K562 (cell line): ENCODE measurements at regions not wholly inside any gene's neighbourhood (a gene's known extent, or its start where the extent isn't known, plus 50 kb on each side); places are given as distances from the start of the nearest gene placed in this dataset.

Experiments used
- ADNP ChIP-seq: fragments of 200-800 bp; sonication (Bioruptor generic); IDR thresholded peaks from 2 replicates; pipeline ENCODE4 v1.6.1; 2016; ENCODE audit warnings: missing genetic modification characterization, missing compliant biosample characterization
- ATF1 ChIP-seq, 2 experiments: fragments of 450-650 bp in 1 of 2; IDR thresholded peaks; 2 replicates each; pipeline ENCODE4 v1.6.1; 2016; ENCODE audit warnings: missing compliant biosample characterization in 1 of 2, missing genetic modification characterization in 1 of 2
- E4F1 ChIP-seq: fragments of 250-450 bp; sonication (Bioruptor Pico); IDR thresholded peaks from 2 replicates; pipeline ENCODE4 v1.5.0; 2021; ENCODE audit warnings: mild to moderate bottlenecking, borderline replicate concordance
- ETS2 ChIP-seq: IDR thresholded peaks from 2 replicates; pipeline ENCODE4 v1.6.1; 2016; ENCODE audit warnings: borderline replicate concordance, missing genetic modification characterization, mild to moderate bottlenecking, moderate library complexity, missing compliant biosample characterization; ENCODE audit not compliant: poor library complexity, severe bottlenecking
- FIP1L1 ChIP-seq: fragments of 200-400 bp; formaldehyde crosslinking; IDR thresholded peaks from 2 replicates; pipeline ENCODE4 v1.6.1; 2018; ENCODE audit warnings: mild to moderate bottlenecking, low read depth, low read length; ENCODE audit not compliant: poor library complexity, severe bottlenecking
- HOXB6 ChIP-seq: fragments of 250-450 bp; sonication (Bioruptor Pico); IDR thresholded peaks from 2 replicates; pipeline ENCODE4 v1.5.1; 2022; ENCODE audit warnings: mild to moderate bottlenecking, borderline replicate concordance
- ILK ChIP-seq: fragments of 450-650 bp; IDR thresholded peaks from 2 replicates; pipeline ENCODE4 v1.6.1; 2016; ENCODE audit warnings: missing genetic modification characterization, low read depth, mild to moderate bottlenecking, missing compliant biosample characterization, moderate library complexity, borderline replicate concordance
- IRF1 ChIP-seq: sonication (generic); formaldehyde crosslinking; IDR thresholded peaks from 2 replicates; pipeline ENCODE4 v1.8.0; 2022; ENCODE audit warnings: missing genetic modification reagents, mild to moderate bottlenecking, borderline replicate concordance
- MEF2D ChIP-seq: conservative IDR thresholded peaks from 2 replicates; pipeline ENCODE4 v1.6.1; 2016; ENCODE audit warnings: low read depth, missing genetic modification characterization, missing compliant biosample characterization
- MLX ChIP-seq, 2 experiments: fragments of 450-650 bp in 1 of 2; sonication (generic) in 1 of 2; formaldehyde crosslinking; conservative IDR thresholded peaks; 2 replicates each; pipeline versions ENCODE4 v1.4.0 to v1.8.1; 2020 to 2022; ENCODE audit warnings: mild to moderate bottlenecking in 1 of 2, missing genetic modification reagents in 1 of 2
- NCOA4 ChIP-seq: fragments of 450-650 bp; IDR thresholded peaks from 2 replicates; pipeline ENCODE4 v1.6.1; 2018; ENCODE audit warnings: mild to moderate bottlenecking; ENCODE audit not compliant: partially characterized antibody
- NFIX ChIP-seq: fragments of 250-450 bp; sonication (Bioruptor Pico); IDR thresholded peaks from 2 replicates; pipeline ENCODE4 v1.4.0; 2020; ENCODE audit warnings: low read depth, mild to moderate bottlenecking, moderate library complexity
- POLR3A ChIP-seq: IDR thresholded peaks from 2 replicates; pipeline ENCODE4 v1.6.1; 2011; ENCODE audit warnings: borderline replicate concordance, mild to moderate bottlenecking, moderate library complexity; ENCODE audit not compliant: insufficient read length, insufficient read depth; ENCODE audit errors: extremely low read depth
- SMAD1 ChIP-seq: fragments of 150-350 bp; IDR thresholded peaks from 2 replicates; pipeline ENCODE4 v1.6.1; 2014; ENCODE audit warnings: low read length, low read depth; ENCODE audit not compliant: partially characterized antibody
- SMC3 ChIP-seq: conservative IDR thresholded peaks from 2 replicates; pipeline ENCODE4 v1.6.1; 2011; ENCODE audit warnings: low read depth, low read length, improper control_type of control experiment; ENCODE audit not compliant: insufficient read depth
- SPI1 ChIP-seq: IDR thresholded peaks from 2 replicates; pipeline ENCODE4 v1.6.1; 2011; ENCODE audit warnings: low read depth, low read length, control low read depth, borderline replicate concordance
- TFE3 ChIP-seq: fragments of 450-650 bp; formaldehyde crosslinking; IDR thresholded peaks from 2 replicates; pipeline ENCODE4 v1.4.0; 2020; ENCODE audit warnings: mild to moderate bottlenecking, mixed read lengths
- TRIM28 ChIP-seq: fragments of 450-650 bp; IDR thresholded peaks from 2 replicates; pipeline ENCODE4 v1.6.1; 2017
- ZNF175 ChIP-seq: fragments of 200-800 bp; sonication (Bioruptor generic); IDR thresholded peaks from 2 replicates; pipeline ENCODE4 v1.6.1; 2016; ENCODE audit warnings: low read depth, mild to moderate bottlenecking, missing genetic modification characterization, missing compliant biosample characterization
- ZZZ3 ChIP-seq: fragments of 450-650 bp; IDR thresholded peaks from 2 replicates; pipeline ENCODE4 v1.6.1; 2016; ENCODE audit warnings: antibody characterized with exemption, mild to moderate bottlenecking, moderate library complexity

GRCh38 chr1:229753764-229754551 lies 127.9 kb downstream of the URB2 start (continued):
- TF ChIP-seq SMAD1: no peak
- TF ChIP-seq TFE3: no peak
- no peak for TF ChIP-seq SPI1
- no peak for TF ChIP-seq ETS2 (tag)
- no peak for TF ChIP-seq NFIX (CRISPR knock-in tag)
- TF ChIP-seq MEF2D: no peak
- no peak for TF ChIP-seq IRF1 (CRISPR knock-in tag)
- no peak for TF ChIP-seq ZZZ3
- 0 out of 2 replicates have a peak, but pooled peaks have one; percentile 26 for TF ChIP-seq SMC3
- TF ChIP-seq TRIM28: no peak
- no peak for TF ChIP-seq ADNP
- TF ChIP-seq POLR3A: no peak
- TF ChIP-seq ATF1 (CRISPR knock-in tag; IDR thresholded peaks at IDR 0.05): no peak
- TF ChIP-seq ATF1 (tag; IDR thresholded peaks at IDR 0.05): 0 out of 2 replicates have a peak, but pooled peaks have one; percentile 15
- TF ChIP-seq HOXB6 (CRISPR knock-in tag): no peak
- TF ChIP-seq ILK (tag): no peak
- no peak for TF ChIP-seq FIP1L1
- TF ChIP-seq E4F1 (CRISPR knock-in tag): no peak
- no peak for TF ChIP-seq ZNF175 (CRISPR knock-in tag)
- no peak for TF ChIP-seq NCOA4
- TF ChIP-seq MLX (CRISPR knock-in tag; conservative IDR thresholded peaks at IDR 0.05): no peak
